ENCODE measurements at regions not wholly inside any gene's neighbourhood (a gene's known extent, or its start where the extent isn't known, plus 50 kb on each side); places are given as distances from the start of the nearest gene placed in this dataset.

GRCh38 chr14:96617635-96618034 is 115.5 kb downstream of the PAPOLA start:
- TF ChIP-seq CTCF (IDR thresholded peaks at IDR 0.05; ENCODE audit: insufficient read depth, low read depth, low read length, missing control alignments): no peak
- no peak for DNase-seq (ENCODE audit: low read depth)
- no peak overlapping the region for H3K4me3 ChIP-seq (ENCODE audit: low read length)

GRCh38 chr14:96622926-96623325 is 120.7 kb downstream of the PAPOLA start:
- TF ChIP-seq CTCF (IDR thresholded peaks at IDR 0.05; ENCODE audit: insufficient read depth, low read depth, low read length, missing control alignments): no peak

GRCh38 chr14:96623676-96624484 is 121.7 kb downstream of the PAPOLA start:
- H3K4me3 ChIP-seq (ENCODE audit: low read length): no peak overlapping the region
- DNase-seq (ENCODE audit: low read depth): no peak
- TF ChIP-seq CTCF (IDR thresholded peaks at IDR 0.05; ENCODE audit: insufficient read depth, low read depth, low read length, missing control alignments): no peak

More at GRCh38 chr14:96622926-96623325, 120.7 kb downstream of the PAPOLA start:
- H3K4me3 ChIP-seq (ENCODE audit: low read length): no peak overlapping the region
- DNase-seq (ENCODE audit: low read depth): no peak

- TF ChIP-seq CTCF (IDR thresholded peaks at IDR 0.05; ENCODE audit: insufficient read depth, low read depth, low read length, missing control alignments): no peak
- no peak overlapping the region for H3K4me3 ChIP-seq (ENCODE audit: low read length)
- DNase-seq (ENCODE audit: low read depth): no peak
Measured at GRCh38 chr14:96624661-96625425, 122.7 kb downstream of the PAPOLA start.

GRCh38 chr14:96625426-96625985 is 123.3 kb downstream of the PAPOLA start:
- no peak for DNase-seq (ENCODE audit: low read depth)
- TF ChIP-seq CTCF (IDR thresholded peaks at IDR 0.05; ENCODE audit: insufficient read depth, low read depth, low read length, missing control alignments): no peak

GRCh38 chr14:96626121-96626768 is 124.1 kb downstream of the PAPOLA start:
- DNase-seq (ENCODE audit: low read depth): no peak
- H3K4me3 ChIP-seq (ENCODE audit: low read length): no peak overlapping the region
- TF ChIP-seq CTCF (IDR thresholded peaks at IDR 0.05; ENCODE audit: insufficient read depth, low read depth, low read length, missing control alignments): no peak

More at GRCh38 chr14:96625426-96625985, 123.3 kb downstream of the PAPOLA start:
- no peak overlapping the region for H3K4me3 ChIP-seq (ENCODE audit: low read length)

Measured in epithelial cell of esophagus (primary cell).